NCI-H526 (cell line): ENCODE measurements at regions not wholly inside any gene's neighbourhood (a gene's known extent, or its start where the extent isn't known, plus 50 kb on each side); places are given as distances from the start of the nearest gene placed in this dataset.

Experiments
- DNase-seq, 2 experiments: peaks; one replicate each; lab custom pipeline; 2025; lab: John Stamatoyannopoulos, UW

DNA sequence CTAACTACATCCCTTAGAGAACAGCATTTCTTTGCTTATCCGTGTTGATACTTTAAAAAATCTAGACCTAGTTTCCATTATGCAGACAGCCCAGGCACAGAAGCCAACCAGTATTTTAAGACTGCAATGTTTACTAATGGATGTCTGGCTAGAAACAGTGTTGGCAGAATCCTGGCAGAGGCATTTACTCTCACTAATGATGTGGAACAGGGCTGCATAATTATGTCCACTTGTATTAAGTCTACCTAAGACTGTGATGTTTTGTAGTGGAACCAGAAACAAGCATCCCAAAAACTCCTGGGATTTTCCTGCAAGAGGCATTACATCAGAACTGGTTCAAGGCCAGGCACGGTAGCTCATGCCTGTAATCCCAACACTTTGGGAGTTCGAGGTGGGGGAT lies 50.2 kb upstream of the PICALM start:
- DNase-seq, result no peak
